Fibroblast of the aortic adventitia (primary cell): ENCODE measurements at regions not wholly inside any gene's neighbourhood (a gene's known extent, or its start where the extent isn't known, plus 50 kb on each side); places are given as distances from the start of the nearest gene placed in this dataset.

Experiments
- DNase-seq: peaks from one replicate; pipeline ENCODE4 v3.0.0-alpha.2; 2010; ENCODE audit warnings: low read depth
- H3K4me3 ChIP-seq: 2 replicates; pipeline ENCODE4 v1.5.1; 2011; ENCODE audit warnings: low read depth, mild to moderate bottlenecking, control low read depth, low read length, moderate library complexity
- CTCF ChIP-seq: IDR thresholded peaks from 2 replicates; pipeline ENCODE4 v1.5.1; 2011; ENCODE audit warnings: mild to moderate bottlenecking, low read length, control low read depth, inconsistent platforms; ENCODE audit not compliant: insufficient read depth

GRCh38 chr11:8333811-8334401 lies 70.2 kb upstream of the LMO1 start:
- no peak for TF ChIP-seq CTCF
- DNase-seq, result no peak
- H3K4me3 ChIP-seq, result no peak overlapping the region

- DNase-seq, result no peak
- TF ChIP-seq CTCF, result no peak
- H3K4me3 ChIP-seq, result no peak overlapping the region
Observed at GRCh38 chr11:8333376-8333775, 69.7 kb upstream of the LMO1 start.

- H3K4me3 ChIP-seq, result no peak overlapping the region
- TF ChIP-seq CTCF, result no peak
- no peak for DNase-seq
Observed at GRCh38 chr11:8332891-8333290, 69.2 kb upstream of the LMO1 start.

- TF ChIP-seq CTCF, result no peak
- no peak overlapping the region for H3K4me3 ChIP-seq
- DNase-seq, result no peak
Observed at GRCh38 chr11:8332196-8332595, 68.5 kb upstream of the LMO1 start.

GRCh38 chr11:8331767-8332166 lies 68.1 kb upstream of the LMO1 start:
- no peak for TF ChIP-seq CTCF
- H3K4me3 ChIP-seq, result no peak overlapping the region
- DNase-seq, result no peak

- no peak overlapping the region for H3K4me3 ChIP-seq
- TF ChIP-seq CTCF, result no peak
- no peak for DNase-seq
Observed at GRCh38 chr11:8330896-8331295, 67.2 kb upstream of the LMO1 start.

GRCh38 chr11:8330404-8330803 lies 66.7 kb upstream of the LMO1 start:
- no peak for TF ChIP-seq CTCF
- DNase-seq, result no peak
- H3K4me3 ChIP-seq, result no peak overlapping the region
